ENCODE measurements at regions not wholly inside any gene's neighbourhood (a gene's known extent, or its start where the extent isn't known, plus 50 kb on each side); places are given as distances from the start of the nearest gene placed in this dataset.

DNA sequence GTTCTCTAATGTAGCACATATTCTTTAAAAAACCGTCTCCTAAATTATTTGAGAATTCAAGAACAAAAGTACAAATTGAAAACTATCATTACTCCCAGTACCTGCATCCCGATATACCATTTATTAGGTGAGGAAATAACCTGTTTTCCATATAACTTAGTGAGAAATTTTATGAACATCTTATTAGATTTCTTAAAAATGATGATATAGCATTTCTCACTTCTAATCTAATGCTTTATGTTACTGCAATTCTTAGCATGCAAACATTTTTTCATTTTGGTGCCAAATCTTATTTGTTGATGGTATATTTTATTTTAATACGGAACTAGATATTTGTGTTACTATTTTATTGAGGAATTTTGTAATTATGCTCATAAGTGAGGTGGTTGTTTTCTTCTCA, 1321.3 kb upstream of the SLC10A2 start:
- Histone ChIP-seq H3K79me2 (ENCODE audit: insufficient read depth, low read depth, low read length) (no peaks in the 10 kb centered on the region), H3K36me3 (ENCODE audit: insufficient read depth, low read length) (no peaks in the 10 kb centered on the region), H3K4me1 (ENCODE audit: insufficient read depth, low read length, poor library complexity, severe bottlenecking) (no peaks in the 10 kb centered on the region), H3K9me2 (ENCODE audit: insufficient read depth, low read length) (no peaks in the 10 kb centered on the region), H3K4me3 (ENCODE audit: low read depth, low read length, poor library complexity, severe bottlenecking) (no peak overlapping the region), H3K4me2 (ENCODE audit: low read length) (no peak overlapping the region), H4K20me1 (ENCODE audit: insufficient read depth, low read length) (no peaks in the 10 kb centered on the region), H3K27ac (ENCODE audit: low read depth, low read length, poor library complexity, severe bottlenecking) (no peak overlapping the region), H2AFZ (ENCODE audit: low read length) (no peak overlapping the region), H3K9me3 (ENCODE audit: low read length) (no peaks in the 10 kb centered on the region)
- no peak for TF ChIP-seq EZH2phosphoT487 (IDR thresholded peaks at IDR 0.05; ENCODE audit: borderline replicate concordance, low read depth, low read length)
- POLR2A ChIA-PET = no interaction called here
- no peak for DNase-seq (ENCODE audit: low spot score)
- intact Hi-C loops (cut with micrococcal nuclease; ENCODE audit: unreplicated experiment) = no loop called here
- BruUV-seq (replicated peaks) = no TSS peak
- CTCF ChIA-PET (ENCODE audit: unreplicated experiment) = no interaction called here

DNA sequence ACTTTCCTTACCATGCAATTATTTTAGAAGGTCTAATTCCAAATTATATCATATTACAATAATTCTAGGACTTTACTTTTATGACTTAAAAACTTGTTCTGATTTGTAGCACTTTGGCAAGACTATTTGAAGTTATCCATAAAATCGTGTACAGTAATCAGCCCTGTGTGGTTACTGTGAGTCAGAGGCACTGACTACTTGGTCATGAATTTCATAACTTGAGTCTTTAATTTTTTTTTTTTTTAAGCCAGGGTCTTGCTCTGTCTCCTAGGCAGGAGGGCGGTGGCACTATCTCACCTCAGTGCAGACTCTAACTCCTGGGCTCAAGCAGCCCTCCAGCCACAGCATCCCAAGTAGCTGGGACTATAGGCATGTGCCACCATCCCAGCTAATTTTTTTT, 1319.2 kb upstream of the SLC10A2 start:
- ChIA-PET POLR2A (no interaction called here), CTCF (ENCODE audit: unreplicated experiment) (no interaction called here)
- no peaks in the 10 kb centered on the region for H3K4me1 ChIP-seq (ENCODE audit: insufficient read depth, low read length, poor library complexity, severe bottlenecking)
- BruUV-seq (replicated peaks) = no TSS peak
- intact Hi-C loops (cut with micrococcal nuclease; ENCODE audit: unreplicated experiment) = no loop called here
- H2AFZ ChIP-seq (ENCODE audit: low read length) = no peak overlapping the region
- no peaks in the 10 kb centered on the region for H4K20me1 ChIP-seq (ENCODE audit: insufficient read depth, low read length)
- H3K9me2 ChIP-seq (ENCODE audit: insufficient read depth, low read length) = no peaks in the 10 kb centered on the region
- H3K27ac ChIP-seq (ENCODE audit: low read depth, low read length, poor library complexity, severe bottlenecking) = no peak overlapping the region
- H3K79me2 ChIP-seq (ENCODE audit: insufficient read depth, low read depth, low read length) = no peaks in the 10 kb centered on the region
- TF ChIP-seq EZH2phosphoT487 (IDR thresholded peaks at IDR 0.05; ENCODE audit: borderline replicate concordance, low read depth, low read length) = no peak
- TF ChIP-seq, protein P1, sequence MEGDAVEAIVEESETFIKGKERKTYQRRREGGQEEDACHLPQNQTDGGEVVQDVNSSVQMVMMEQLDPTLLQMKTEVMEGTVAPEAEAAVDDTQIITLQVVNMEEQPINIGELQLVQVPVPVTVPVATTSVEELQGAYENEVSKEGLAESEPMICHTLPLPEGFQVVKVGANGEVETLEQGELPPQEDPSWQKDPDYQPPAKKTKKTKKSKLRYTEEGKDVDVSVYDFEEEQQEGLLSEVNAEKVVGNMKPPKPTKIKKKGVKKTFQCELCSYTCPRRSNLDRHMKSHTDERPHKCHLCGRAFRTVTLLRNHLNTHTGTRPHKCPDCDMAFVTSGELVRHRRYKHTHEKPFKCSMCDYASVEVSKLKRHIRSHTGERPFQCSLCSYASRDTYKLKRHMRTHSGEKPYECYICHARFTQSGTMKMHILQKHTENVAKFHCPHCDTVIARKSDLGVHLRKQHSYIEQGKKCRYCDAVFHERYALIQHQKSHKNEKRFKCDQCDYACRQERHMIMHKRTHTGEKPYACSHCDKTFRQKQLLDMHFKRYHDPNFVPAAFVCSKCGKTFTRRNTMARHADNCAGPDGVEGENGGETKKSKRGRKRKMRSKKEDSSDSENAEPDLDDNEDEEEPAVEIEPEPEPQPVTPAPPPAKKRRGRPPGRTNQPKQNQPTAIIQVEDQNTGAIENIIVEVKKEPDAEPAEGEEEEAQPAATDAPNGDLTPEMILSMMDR (conservative IDR thresholded peaks at IDR 0.05; ENCODE audit: low read length) = no peak
- no peak for DNase-seq (ENCODE audit: low spot score)
- no peaks in the 10 kb centered on the region for H3K9me3 ChIP-seq (ENCODE audit: low read length)
- H3K36me3 ChIP-seq (ENCODE audit: insufficient read depth, low read length) = no peaks in the 10 kb centered on the region
- no peak overlapping the region for H3K4me2 ChIP-seq (ENCODE audit: low read length)
- no peak overlapping the region for H3K4me3 ChIP-seq (ENCODE audit: low read depth, low read length, poor library complexity, severe bottlenecking)

DNA sequence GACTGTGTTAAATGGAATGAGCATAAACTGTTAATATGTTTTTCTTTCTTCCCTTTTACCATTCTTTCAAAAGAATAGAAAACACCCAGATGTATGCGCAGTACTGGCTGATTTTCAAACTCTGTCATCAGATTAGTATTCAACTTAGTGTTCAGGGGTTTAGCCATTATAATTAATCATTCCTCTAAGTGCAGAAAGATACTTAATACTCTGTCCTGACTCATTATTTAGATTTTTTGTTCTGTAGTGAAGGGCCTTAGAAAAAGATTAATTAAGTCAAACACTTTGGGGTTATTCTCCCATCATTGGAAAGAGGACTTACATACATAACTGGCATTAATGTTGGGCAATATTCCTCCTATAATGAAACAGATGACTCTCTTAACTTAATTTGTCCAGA, 1316.7 kb upstream of the SLC10A2 start:
- no peaks in the 10 kb centered on the region for H3K4me1 ChIP-seq (ENCODE audit: insufficient read depth, low read length, poor library complexity, severe bottlenecking)
- POLR2A ChIA-PET = no interaction called here
- H3K27ac ChIP-seq (ENCODE audit: low read depth, low read length, poor library complexity, severe bottlenecking) = no peak overlapping the region
- H3K36me3 ChIP-seq (ENCODE audit: insufficient read depth, low read length) = no peaks in the 10 kb centered on the region
- H4K20me1 ChIP-seq (ENCODE audit: insufficient read depth, low read length) = no peaks in the 10 kb centered on the region
- no peak overlapping the region for H3K4me2 ChIP-seq (ENCODE audit: low read length)
- no peak overlapping the region for H3K4me3 ChIP-seq (ENCODE audit: low read depth, low read length, poor library complexity, severe bottlenecking)
- no peak overlapping the region for H2AFZ ChIP-seq (ENCODE audit: low read length)
- H3K79me2 ChIP-seq (ENCODE audit: insufficient read depth, low read depth, low read length) = no peaks in the 10 kb centered on the region
- TF ChIP-seq, protein P1 (conservative IDR thresholded peaks at IDR 0.05; ENCODE audit: low read length) = no peak
- no peak for TF ChIP-seq EZH2phosphoT487 (IDR thresholded peaks at IDR 0.05; ENCODE audit: borderline replicate concordance, low read depth, low read length)
- H3K9me3 ChIP-seq (ENCODE audit: low read length) = no peaks in the 10 kb centered on the region
- intact Hi-C loops (cut with micrococcal nuclease; ENCODE audit: unreplicated experiment) = no loop called here
- no peaks in the 10 kb centered on the region for H3K9me2 ChIP-seq (ENCODE audit: insufficient read depth, low read length)
- CTCF ChIA-PET (ENCODE audit: unreplicated experiment) = no interaction called here
- DNase-seq (ENCODE audit: low spot score) = no peak
- BruUV-seq (replicated peaks) = no TSS peak

All from OCI-LY7 (cell line).